ENCODE measurements at regions not wholly inside any gene's neighbourhood (a gene's known extent, or its start where the extent isn't known, plus 50 kb on each side); places are given as distances from the start of the nearest gene placed in this dataset.
"Not testable (repeated sequence)": the region's sequence is repeated elsewhere in the genome, so short reads cannot be mapped to it uniquely, and the experiment has no call there.

- DNase-seq: no peak
These were observed 179.4 kb downstream of the COPRS start for GRCh38 chr17:31679667-31680066.

- no peak for DNase-seq
These were observed 180.6 kb downstream of the COPRS start for GRCh38 chr17:31678431-31678830.

DNA sequence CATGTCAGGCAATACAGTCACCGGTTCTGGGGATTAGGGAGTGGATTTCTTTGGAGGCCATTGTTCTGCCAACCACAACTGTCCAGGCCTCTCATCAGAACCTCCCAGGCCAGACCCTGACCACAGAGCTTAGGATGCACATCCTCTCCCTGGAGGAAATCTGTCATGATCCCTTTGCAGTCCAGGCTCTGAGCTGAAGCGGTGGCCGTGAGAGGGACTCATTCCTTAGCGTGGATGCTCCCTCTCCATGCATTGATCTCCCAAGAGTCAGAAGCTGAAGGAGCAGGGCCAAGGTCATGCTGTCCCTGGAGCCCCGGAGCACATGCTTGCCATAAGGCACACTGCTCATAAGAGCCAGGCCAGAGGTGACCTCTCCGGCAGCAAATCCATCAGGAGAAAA is 181.4 kb downstream of the COPRS start:
- DNase-seq: no peak

DNA sequence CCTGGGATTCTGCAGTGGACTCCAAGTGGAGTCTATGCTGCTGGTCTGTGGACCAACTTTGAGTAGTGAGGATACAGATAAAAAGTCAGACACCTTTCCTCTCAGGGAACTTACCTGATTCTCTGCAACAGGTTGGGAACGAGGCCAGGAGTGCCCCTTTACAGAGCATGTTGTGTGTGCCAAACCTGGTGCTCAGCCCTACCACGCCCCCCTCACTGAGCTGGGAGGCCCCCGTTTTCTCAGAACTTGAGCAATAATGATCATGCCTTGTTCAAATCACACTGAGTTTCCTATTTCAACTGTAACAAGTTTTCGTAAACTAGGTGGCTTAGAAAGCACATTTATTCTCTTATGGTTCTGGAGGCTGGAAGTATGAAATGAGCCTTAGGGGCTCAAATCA is 182.0 kb downstream of the COPRS start:
- no peak for DNase-seq

DNA sequence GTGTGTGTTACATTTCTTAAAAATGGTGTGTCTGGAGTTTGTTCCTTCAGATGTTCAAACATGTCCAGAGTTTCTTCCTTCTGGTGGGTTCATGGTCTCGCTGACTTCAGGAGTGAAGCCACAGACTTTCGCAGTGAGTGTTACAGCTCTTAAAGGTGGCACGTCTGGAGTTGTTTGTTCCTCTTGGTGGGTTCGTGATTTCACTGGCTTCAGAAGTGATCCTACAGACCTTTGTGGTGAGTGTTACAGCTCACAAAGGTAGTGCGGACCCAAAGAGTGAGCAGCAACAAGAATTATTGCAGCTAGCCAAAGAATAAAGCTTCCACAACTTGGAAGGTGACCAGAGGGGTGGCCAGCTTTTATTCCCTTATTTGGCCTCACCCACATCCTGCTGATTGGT is 183.7 kb downstream of the COPRS start:
- DNase-seq: not testable (repeated sequence)

DNA sequence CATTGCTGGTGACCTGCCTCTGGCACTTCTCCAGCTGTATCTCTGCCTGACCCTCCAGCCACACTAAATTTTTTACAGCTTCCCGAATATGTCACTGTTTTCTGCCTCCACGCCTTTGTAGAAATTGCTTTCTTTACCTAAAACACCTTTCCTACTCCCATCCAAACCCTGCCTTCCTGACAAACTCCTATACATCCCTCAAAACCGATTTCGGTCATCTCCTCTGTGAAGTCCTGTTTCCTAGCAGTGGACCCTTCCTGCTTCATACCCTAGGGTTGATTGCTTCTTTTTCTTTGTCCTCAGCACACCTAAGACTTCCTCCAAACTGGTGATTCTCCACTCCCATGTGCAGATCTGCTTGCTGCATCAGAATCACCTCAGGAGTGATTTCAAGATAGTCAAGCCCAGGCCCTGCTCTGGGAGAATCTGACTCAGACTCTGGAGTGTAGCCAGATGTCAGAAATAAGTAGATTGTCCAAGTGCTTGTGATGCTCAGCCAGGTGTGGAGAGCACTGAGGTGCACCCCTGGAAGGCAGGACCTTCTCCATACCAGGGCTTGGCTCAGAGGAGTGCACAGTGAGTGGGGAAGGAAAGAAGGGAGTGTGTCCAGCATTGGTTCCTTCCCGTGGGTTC is 184.2 kb downstream of the COPRS start:
- DNase-seq: no peak

DNA sequence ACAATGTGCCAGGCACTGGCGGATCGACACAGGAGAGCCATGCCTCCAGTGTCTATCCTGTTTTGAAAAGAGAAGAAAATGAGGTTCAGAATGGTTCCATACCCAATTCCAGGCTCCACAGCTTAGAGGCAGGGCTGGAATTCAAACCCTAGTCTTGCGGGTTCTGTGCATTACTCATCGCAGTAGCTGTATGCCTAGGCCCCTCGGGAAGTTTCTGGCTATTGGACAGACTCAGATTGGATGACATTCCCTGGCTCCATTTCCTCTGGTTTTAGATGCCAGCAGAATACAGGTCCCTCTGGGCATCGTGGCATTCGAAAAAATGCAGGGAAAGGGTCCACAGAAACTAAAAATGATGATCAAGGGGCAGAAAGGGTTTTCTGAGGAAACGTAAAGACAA is 184.7 kb downstream of the COPRS start:
- DNase-seq: no peak

- DNase-seq: no peak
These were observed 186.0 kb downstream of the COPRS start for GRCh38 chr17:31673076-31673475.

DNA sequence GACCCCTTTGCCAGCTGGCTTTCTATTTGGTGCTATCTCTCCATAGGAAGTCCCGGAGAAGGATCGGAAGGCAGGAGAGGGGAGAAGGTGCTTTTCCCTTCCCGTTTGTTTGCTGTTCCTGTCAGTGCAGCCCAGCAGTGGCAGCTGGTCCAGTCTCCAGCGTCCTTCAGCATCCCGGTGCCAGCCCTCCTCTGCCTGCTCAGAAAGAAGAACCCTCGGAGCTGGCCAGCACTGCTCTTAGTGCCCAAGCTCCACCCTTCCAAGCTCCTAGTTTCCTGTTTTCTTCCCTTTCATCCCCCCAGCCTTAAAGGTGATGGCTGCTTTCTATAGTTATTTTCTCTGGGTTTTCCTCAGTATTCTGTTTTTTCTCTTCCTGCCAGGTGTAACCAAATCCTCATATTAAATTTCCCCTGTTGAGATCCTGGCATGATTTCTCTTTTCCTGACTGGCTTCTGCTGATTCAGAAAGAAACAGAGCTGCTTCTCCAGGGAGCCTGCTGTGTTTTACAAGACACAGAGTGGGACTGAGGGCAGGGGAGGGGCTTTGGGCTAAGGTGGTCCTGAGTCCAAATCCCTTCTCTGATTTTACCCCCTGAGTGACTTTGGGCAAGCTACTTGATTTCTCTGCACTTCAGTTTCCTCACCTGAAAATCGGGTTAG is 186.8 kb downstream of the COPRS start:
- DNase-seq: no peak

- no peak for DNase-seq
These were observed 195.5 kb downstream of the COPRS start for GRCh38 chr17:31663576-31663975.

- no peak for DNase-seq
These were observed 198.4 kb downstream of the COPRS start for GRCh38 chr17:31660684-31661083.

DNA sequence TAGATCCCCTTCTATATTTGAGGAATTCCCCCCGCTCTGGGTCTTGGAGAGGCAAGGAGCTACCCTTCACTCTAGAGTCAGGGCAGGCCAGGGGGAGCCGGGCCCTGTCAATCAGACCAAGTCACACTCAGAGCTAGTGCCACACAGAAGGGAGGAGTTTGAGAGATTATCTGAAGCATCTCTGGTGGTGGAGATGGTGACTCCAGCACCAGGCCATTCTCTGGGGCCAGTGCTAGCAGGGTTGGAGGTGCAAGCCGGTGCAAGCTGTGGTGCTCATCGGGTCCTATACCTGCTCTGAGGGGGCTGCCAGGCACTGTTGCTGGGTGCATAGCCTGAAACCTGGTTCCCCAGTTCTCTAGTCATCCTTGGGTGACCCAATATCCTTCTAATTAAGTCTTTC is 201.2 kb downstream of the COPRS start:
- DNase-seq: no peak

DNA sequence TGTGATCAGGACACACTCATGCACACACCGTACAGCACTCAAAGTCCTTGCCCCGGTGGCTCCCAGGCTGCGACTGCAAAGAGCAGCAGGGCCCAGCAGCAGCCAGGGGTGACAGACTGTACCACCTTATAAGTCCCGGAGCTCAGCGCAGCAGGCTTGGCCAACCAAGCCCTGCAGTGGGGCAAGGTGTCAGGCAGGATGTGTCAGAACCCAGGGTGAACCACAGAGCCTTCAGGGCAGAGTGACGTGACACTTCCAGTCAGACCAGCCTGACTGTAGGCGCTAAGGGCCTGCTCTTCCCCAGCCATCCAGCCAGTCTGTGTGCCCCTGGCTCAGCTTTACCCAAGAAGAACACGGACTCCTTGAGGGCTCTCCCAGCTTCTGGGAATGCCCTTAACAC is 204.1 kb downstream of the COPRS start:
- no peak for DNase-seq

- DNase-seq: no peak
These were observed 205.4 kb downstream of the COPRS start for GRCh38 chr17:31653691-31654090.

- DNase-seq: no peak
These were observed 208.1 kb downstream of the COPRS start for GRCh38 chr17:31650756-31651520.

GRCh38 chr17:31649302-31649701 is 209.7 kb downstream of the COPRS start:
- DNase-seq: no peak

DNA sequence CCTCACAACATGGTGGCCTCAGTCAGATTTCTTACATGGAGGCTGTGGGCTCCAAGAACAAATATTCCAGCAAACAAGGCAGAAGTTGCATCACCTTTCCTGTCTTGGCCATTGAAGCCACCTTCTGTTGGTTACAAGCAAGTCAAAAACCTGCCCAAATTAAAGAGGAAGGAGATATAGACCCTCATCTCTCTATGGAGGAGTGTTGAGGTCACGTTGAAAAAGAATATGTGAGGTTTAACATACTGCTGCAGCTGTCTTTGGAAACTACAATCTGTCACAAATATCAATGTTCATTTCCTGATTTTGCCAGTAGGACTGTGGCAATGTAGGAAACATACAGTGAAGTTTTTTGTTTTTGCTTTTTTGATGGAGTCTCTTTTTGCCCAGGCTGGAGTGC is 211.4 kb downstream of the COPRS start:
- no peak for DNase-seq

GRCh38 chr17:31646642-31647041 is 212.4 kb downstream of the COPRS start:
- no peak for DNase-seq

DNA sequence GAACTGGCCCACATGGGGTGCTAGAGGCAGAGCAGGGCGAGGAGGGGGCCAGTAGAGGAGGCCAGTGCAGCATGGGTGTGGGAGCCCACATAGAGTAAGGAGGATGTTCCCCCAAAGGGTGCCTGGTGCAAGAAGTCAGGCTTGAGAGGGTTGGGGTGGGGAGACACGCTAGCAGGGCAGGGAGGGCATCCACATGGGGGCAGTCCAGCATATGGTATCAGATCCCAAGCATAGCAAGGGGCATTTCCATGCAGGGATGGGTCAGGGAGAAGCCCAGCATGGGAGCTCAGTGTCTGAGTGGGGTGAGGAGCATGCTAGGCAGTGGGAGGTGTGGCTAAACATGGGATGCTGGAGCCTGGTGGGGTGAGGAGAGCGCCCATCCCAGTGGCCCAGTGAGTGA is 213.7 kb downstream of the COPRS start:
- DNase-seq: no peak

DNA sequence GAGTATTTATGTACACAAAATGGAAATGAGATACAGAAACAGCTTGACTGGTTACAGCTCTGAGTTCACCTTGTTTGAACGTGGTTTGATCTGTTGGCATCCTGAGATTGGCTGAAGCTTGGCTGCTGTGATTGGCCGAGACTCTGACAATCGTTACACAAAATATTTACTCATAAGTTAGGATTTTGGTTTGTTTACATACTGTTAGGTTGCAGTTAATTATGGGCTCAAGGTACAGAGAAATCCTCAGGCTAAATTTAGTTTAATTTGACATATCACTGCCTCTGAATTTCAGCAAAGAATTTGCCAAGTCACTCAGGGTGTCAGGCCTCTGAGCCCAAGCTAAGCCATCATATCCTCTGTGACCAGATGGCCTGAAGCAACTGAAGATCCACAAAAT is 227.3 kb downstream of the COPRS start:
- no peak for DNase-seq

GRCh38 chr17:31630866-31631265 is 228.2 kb downstream of the COPRS start:
- DNase-seq: not testable (repeated sequence)

- DNase-seq: no peak
These were observed 229.2 kb downstream of the COPRS start for GRCh38 chr17:31629696-31630470.

Data from anterior cingulate cortex (tissue), 58 donors.